ENCODE measurements at regions not wholly inside any gene's neighbourhood (a gene's known extent, or its start where the extent isn't known, plus 50 kb on each side); places are given as distances from the start of the nearest gene placed in this dataset.

DNA sequence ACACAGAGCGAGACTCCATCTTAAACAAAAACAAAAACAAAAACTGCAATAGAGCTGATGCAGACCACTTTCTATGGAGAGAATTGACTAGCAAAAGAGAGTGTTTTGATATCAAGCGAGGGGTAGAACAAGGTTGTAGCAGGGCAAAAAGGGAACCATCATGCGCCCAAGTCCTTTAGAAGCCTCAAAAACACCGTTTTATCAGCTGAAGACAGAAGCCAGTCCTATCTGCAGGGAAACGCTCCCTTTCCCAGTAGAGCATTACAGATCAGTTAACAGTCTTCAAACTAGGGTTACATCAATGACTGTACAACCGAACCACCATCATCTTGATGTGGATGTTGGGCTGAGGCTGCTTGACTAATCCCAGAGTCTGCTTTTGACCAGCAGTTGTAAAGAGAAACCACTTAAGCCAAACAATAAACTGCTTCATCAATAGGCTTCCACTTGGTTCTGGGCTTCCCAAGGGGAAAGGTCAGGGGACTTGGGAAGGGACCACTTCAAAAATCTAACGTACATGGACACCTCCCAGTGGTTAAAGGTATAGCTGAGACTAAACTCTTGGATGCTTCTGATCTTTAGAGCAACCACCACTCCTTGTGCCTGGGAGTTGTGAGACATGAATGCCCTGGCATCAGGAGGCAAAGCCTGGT is 59.6 kb upstream of the SPDEF start:
- Mint-ChIP-seq H3K4me3 (ENCODE audit: low read depth) (no peak overlapping the region), H3K27ac (no peak overlapping the region), H3K4me1 (ENCODE audit: low read depth) (peaks cover 2% of the 10 kb centered on the region), H3K9me3 (no peaks in the 10 kb centered on the region), H3K36me3 (ENCODE audit: low read depth) (peaks cover 3% of the 10 kb centered on the region), H3K27me3 (ENCODE audit: low read depth) (no peaks in the 10 kb centered on the region)
- intact Hi-C loops (cut with micrococcal nuclease): no loop called here
- no peak for DNase-seq (ENCODE audit: low spot score)

DNA sequence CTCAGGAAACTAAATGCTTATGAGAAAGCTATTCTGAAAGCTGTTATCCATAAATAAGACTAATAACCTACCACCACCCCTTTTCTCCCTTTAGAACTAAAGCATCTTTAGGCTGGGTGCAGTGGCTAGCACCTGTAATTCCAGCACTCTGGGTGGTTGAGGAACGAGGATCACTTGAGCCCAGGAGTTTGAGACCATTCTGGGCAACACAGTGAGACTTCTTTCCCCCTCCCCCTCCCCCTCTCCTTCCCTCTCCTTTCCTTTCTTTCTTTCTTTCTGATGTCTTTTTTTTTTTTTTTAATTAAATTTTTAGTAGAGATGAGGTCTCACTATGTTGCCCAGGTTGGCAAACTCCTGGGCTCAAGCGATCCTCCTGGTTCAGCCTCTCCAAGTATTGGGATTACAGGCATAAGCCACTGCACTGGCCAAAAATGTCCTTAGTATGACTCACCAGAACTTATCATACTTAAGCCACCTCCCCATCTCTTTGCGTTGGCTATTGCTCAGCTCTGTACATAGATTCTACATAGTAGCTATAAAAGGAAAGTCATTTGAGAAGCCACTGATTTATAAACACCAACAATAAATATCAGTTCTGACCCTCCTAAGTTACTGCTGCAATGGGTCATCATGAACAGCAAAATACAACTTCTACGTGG is 54.8 kb upstream of the SPDEF start:
- intact Hi-C loops (cut with micrococcal nuclease): loop anchor here (5.0 kb wide), 1 partner anchor 46 kb away; no protein-coding TSS in a partner anchor
- peaks cover 24% of the 10 kb centered on the region for H3K4me1 Mint-ChIP-seq (ENCODE audit: low read depth)
- no peaks in the 10 kb centered on the region for H3K27me3 Mint-ChIP-seq (ENCODE audit: low read depth)
- no peak overlapping the region for H3K27ac Mint-ChIP-seq
- peaks cover 10% of the 10 kb centered on the region for H3K36me3 Mint-ChIP-seq (ENCODE audit: low read depth)
- no peak overlapping the region for H3K4me3 Mint-ChIP-seq (ENCODE audit: low read depth)
- no peaks in the 10 kb centered on the region for H3K9me3 Mint-ChIP-seq
- no peak for DNase-seq (ENCODE audit: low spot score)

DNA sequence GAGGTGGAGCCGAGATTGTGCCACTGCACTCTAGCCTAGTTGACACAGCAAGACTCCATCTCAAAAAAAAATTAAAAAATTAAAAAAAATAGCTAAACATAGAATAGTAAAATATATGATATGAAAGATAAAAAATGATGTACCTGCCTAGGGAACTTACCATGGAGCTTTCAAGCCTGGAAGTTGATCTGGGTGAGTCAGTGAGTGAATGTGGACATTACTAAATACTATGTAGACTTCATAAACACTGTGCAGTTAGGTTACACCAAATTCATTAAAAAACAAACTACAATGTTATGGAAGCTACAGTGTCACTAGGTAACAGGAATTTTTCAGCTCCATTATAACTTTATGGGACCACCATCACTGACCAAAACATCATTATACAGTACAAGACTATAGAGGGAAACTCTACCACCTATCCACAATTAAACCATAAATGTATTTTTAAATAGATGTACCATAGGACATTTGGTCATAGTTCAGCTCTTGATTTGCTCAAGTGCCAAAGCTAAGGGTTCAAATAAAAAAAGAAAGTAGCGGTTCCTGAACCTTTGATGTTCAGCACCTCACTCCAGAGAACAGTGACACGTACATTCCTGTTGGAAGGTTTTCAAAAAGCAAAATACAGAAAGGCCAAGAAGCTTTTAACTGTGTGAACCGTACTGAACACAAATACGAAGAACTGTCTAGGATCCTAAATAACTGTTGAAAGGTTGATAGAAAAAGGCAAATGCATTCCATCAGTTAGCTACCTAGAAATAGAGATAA is 52.4 kb upstream of the SPDEF start:
- H3K4me1 Mint-ChIP-seq (ENCODE audit: low read depth): peaks cover 24% of the 10 kb centered on the region
- H3K27me3 Mint-ChIP-seq (ENCODE audit: low read depth): no peaks in the 10 kb centered on the region
- peaks cover 15% of the 10 kb centered on the region for H3K36me3 Mint-ChIP-seq (ENCODE audit: low read depth)
- intact Hi-C loops (cut with micrococcal nuclease): loop anchor here (1.0 to 5.0 kb wide), 4 partner anchors 81 to 444 kb away; partner anchors contain the start of gene SMIM29
- DNase-seq (ENCODE audit: low spot score): no peak
- H3K27ac Mint-ChIP-seq: no peak overlapping the region
- H3K9me3 Mint-ChIP-seq: no peaks in the 10 kb centered on the region
- H3K4me3 Mint-ChIP-seq (ENCODE audit: low read depth): no peak overlapping the region

DNA sequence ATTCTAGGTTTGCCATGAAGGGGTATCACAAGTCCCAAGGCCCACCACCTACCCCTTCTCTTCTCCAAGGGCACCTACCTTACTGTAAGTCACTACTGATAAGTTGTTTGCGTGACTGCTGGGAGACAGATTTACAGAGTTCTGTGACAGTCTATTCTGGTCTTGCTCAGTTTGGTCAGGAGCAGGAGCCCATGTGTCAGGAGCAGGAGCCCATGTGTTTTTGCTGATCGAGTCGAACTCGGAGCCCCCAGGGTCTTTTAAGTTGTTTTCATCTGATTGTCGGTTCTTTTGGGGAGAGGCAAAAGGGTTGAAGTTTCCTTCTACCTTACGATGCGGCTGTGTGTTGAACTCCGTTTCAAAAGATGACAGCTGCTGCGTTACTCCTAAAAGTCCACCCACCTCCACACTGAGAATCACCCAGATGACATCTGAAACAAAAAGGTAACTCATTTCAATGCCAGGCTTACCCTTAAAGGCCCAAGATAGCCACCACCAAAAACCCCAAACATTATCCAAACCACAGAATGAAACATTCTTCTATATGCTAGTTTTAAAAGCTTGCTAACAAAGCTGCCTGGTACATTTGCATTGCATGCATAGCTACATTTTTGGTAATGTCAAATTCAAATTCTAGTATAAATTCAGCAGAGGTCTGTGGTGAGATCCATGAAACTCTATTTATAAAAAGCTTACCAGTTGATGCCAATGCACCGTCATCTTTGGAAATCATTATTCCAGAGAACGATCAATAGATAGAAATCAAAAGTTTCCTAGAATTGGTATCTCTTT is 50.5 kb upstream of the SPDEF start:
- intact Hi-C loops (cut with micrococcal nuclease): loop anchor here (5.0 kb wide), 1 partner anchor 359 kb away; the partner anchor contains the start of gene SMIM29
- H3K4me1 Mint-ChIP-seq (ENCODE audit: low read depth): peaks cover 24% of the 10 kb centered on the region
- peaks cover 15% of the 10 kb centered on the region for H3K36me3 Mint-ChIP-seq (ENCODE audit: low read depth)
- H3K9me3 Mint-ChIP-seq: no peaks in the 10 kb centered on the region
- no peak for DNase-seq (ENCODE audit: low spot score)
- no peaks in the 10 kb centered on the region for H3K27me3 Mint-ChIP-seq (ENCODE audit: low read depth)
- no peak overlapping the region for H3K4me3 Mint-ChIP-seq (ENCODE audit: low read depth)
- no peak overlapping the region for H3K27ac Mint-ChIP-seq

Measured in activated T-helper 2 cell treated with anti-CD3 and anti-CD28 coated beads, Interferon-gamma antibody, Interleukin-2, Interleukin-4, amounts not matched to agents 10 μg/mL and 5 μg/mL and 100 μg/mL, durations not matched to agents 14 hours and 24 hours and 36 hours (primary cell).